Fibroblast of the aortic adventitia (primary cell): ENCODE measurements at regions not wholly inside any gene's neighbourhood (a gene's known extent, or its start where the extent isn't known, plus 50 kb on each side); places are given as distances from the start of the nearest gene placed in this dataset.

Experiments used
- DNase-seq: peaks from one replicate; pipeline ENCODE4 v3.0.0-alpha.2; 2010; ENCODE audit warnings: low read depth
- H3K4me3 ChIP-seq: 2 replicates; pipeline ENCODE4 v1.5.1; 2011; ENCODE audit warnings: low read depth, mild to moderate bottlenecking, control low read depth, low read length, moderate library complexity
- TF ChIP-seq, protein P1 (sequence below): IDR thresholded peaks from 2 replicates; pipeline ENCODE4 v1.5.1; 2011; ENCODE audit warnings: mild to moderate bottlenecking, low read length, control low read depth, inconsistent platforms; ENCODE audit not compliant: insufficient read depth

- DNase-seq = no peak
- no peak overlapping the region for H3K4me3 ChIP-seq
- TF ChIP-seq, protein P1, sequence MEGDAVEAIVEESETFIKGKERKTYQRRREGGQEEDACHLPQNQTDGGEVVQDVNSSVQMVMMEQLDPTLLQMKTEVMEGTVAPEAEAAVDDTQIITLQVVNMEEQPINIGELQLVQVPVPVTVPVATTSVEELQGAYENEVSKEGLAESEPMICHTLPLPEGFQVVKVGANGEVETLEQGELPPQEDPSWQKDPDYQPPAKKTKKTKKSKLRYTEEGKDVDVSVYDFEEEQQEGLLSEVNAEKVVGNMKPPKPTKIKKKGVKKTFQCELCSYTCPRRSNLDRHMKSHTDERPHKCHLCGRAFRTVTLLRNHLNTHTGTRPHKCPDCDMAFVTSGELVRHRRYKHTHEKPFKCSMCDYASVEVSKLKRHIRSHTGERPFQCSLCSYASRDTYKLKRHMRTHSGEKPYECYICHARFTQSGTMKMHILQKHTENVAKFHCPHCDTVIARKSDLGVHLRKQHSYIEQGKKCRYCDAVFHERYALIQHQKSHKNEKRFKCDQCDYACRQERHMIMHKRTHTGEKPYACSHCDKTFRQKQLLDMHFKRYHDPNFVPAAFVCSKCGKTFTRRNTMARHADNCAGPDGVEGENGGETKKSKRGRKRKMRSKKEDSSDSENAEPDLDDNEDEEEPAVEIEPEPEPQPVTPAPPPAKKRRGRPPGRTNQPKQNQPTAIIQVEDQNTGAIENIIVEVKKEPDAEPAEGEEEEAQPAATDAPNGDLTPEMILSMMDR = no peak
Observed at GRCh38 chr7:47142867-47143175, 439.1 kb downstream of the TNS3 start.

GRCh38 chr7:47142169-47142866, 439.6 kb downstream of the TNS3 start:
- DNase-seq = no peak
- TF ChIP-seq, protein P1 = no peak
- no peak overlapping the region for H3K4me3 ChIP-seq

GRCh38 chr7:47132471-47132870, 449.4 kb downstream of the TNS3 start:
- DNase-seq = no peak
- H3K4me3 ChIP-seq = no peak overlapping the region
- TF ChIP-seq, protein P1 = no peak

DNA sequence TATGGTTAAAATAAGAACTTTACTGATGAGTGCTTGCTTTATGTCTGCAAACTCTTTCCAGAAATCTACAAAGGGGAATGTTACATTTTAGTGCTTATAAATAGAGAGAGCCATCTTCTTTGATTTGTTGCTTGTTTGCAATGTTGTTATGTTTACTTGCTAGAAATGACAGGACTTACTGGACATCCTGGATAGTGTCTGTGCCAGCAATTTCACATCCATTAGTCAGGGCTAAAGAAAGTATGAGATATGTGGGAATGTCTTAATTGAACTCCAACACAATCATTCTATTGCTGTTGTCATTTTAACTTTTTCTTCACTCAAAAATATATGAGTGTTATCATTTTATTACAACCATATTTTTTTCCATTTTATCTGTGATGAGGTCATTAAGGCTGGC, 453.2 kb downstream of the TNS3 start:
- H3K4me3 ChIP-seq = no peak overlapping the region
- TF ChIP-seq, protein P1 = no peak
- no peak for DNase-seq

- TF ChIP-seq, protein P1 = no peak
- DNase-seq = no peak
- no peak overlapping the region for H3K4me3 ChIP-seq
Observed at GRCh38 chr7:47125529-47125928, 456.4 kb downstream of the TNS3 start.

DNA sequence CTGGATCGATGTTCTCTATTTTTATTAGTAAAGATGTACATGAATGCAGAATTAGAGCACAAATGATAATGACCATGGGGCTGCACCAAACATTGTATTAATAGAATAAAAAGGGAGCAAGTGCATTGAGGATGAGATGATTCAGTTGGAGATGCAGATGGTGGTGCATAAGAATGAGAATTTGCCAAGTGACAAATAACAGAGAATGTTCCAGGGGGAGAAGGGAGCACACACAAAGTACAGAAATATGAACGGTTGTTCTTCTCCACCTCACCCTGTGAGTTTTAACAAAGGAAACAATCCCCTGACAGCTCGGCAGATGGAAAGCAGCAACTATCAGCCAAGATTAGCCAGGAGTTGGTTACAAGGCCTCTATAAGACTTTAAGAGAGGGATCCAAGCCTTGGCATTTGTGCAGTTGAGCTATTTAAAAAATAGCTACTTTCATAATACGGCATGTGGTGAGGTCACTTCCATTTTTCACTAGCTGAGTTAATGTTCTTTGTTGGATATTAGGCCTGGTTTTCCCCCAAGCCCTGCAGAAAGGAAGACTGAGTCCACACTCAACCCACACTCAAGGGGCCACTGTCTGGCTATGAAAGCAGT, 462.5 kb downstream of the TNS3 start:
- peak; percentile 75 for DNase-seq
- no peak overlapping the region for H3K4me3 ChIP-seq
- TF ChIP-seq, protein P1 = no peak

DNA sequence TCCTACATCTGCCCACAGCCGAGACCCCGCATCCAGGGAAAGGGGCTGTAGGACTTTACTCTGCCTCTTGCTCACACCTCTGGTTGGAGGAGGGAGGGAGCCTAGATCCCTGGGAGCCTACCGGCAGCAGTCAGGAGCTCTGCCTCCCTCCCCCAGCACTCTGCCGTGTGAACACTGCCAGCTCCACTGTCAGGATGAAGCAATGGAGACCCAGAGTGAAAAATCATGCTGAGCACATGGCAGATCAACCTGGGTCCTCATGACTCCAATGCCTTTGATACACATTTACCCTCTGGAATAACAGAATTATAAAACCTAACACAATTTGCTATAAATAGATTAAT, 477.7 kb downstream of the TNS3 start:
- no peak for DNase-seq
- TF ChIP-seq, protein P1 = no peak
- H3K4me3 ChIP-seq = no peak overlapping the region
